ENCODE measurements at regions not wholly inside any gene's neighbourhood (a gene's known extent, or its start where the extent isn't known, plus 50 kb on each side); places are given as distances from the start of the nearest gene placed in this dataset.

DNA sequence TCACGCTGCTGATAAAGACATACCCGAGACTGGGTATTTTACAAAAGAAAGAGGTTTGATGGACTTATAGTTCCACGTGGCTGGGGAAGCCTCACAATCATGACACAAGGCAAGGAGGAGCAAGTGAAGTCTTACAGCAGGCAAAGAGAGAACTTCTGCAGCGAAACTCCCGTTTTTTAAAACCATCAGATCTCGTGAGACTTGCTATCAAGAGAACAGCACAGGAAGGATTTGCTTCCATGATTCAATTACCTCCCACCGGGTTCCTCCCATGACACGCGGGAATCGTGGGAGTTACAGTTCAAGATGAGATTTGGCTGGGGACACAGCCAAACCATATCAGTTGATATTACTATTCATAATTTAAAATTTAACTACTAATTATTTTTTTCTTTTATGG lies 157.3 kb upstream of the ATXN1 start:
- no peak for DNase-seq
- Mint-ChIP-seq H3K36me3 (ENCODE audit: low read depth) (no peaks in the 10 kb centered on the region), H3K27me3 (peaks cover 22% of the 10 kb centered on the region), H3K4me1 (no peaks in the 10 kb centered on the region), H3K9me3 (no peaks in the 10 kb centered on the region), H3K4me3 (no peak overlapping the region), H3K27ac (no peak overlapping the region)
- ChIA-PET CTCF (no interaction called here), POLR2A (no interaction called here)

DNA sequence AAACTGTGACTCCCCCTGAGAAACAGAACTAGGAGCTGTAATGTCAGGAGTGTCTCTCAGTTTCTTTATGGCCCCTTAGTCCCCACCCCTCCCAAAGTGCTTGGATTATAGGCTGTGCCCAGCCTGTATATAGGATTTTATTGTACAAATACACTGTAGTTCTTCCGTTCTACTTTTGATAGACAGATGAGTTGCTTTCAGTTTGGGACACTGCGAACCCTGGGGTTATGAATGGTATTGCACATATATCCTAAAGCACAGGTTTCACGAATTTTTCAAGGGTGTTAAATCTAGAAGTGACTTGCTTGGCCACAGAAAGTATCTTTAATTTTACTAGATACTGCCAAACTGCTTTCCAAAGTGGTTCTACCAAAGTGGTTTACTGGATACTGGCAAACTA lies 152.9 kb upstream of the ATXN1 start:
- DNase-seq, result no peak
- no peaks in the 10 kb centered on the region for H3K9me3 Mint-ChIP-seq
- peaks cover 8% of the 10 kb centered on the region for H3K4me1 Mint-ChIP-seq
- no peaks in the 10 kb centered on the region for H3K36me3 Mint-ChIP-seq (ENCODE audit: low read depth)
- no peak overlapping the region for H3K27ac Mint-ChIP-seq
- peaks cover 23% of the 10 kb centered on the region for H3K27me3 Mint-ChIP-seq
- ChIA-PET POLR2A (no interaction called here), CTCF (no interaction called here)
- H3K4me3 Mint-ChIP-seq, result no peak overlapping the region

DNA sequence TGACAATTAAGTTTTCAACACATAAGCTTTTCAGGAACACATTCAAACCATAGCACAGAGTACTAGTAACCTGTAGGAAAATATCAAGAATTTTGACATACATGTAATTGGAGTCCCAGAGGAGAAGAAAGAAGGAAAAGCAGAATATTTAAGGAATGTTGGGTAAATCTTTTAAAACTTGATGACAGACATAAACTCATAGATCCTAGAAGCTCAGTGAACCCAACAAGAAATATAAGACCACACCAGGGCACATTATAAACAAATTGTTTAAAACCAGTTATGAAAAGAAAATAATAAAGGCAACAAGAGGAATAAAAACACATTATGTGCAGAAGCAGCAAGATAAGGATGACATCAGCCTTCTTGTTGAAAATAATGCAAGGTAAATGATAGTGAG lies 151.5 kb upstream of the ATXN1 start:
- H3K4me1 Mint-ChIP-seq, result peaks cover 8% of the 10 kb centered on the region
- CTCF ChIA-PET, result no interaction called here
- peaks cover 16% of the 10 kb centered on the region for H3K27me3 Mint-ChIP-seq
- no peak overlapping the region for H3K27ac Mint-ChIP-seq
- no peaks in the 10 kb centered on the region for H3K36me3 Mint-ChIP-seq (ENCODE audit: low read depth)
- no peaks in the 10 kb centered on the region for H3K9me3 Mint-ChIP-seq
- no peak overlapping the region for H3K4me3 Mint-ChIP-seq
- DNase-seq, result no peak
- POLR2A ChIA-PET, result no interaction called here

DNA sequence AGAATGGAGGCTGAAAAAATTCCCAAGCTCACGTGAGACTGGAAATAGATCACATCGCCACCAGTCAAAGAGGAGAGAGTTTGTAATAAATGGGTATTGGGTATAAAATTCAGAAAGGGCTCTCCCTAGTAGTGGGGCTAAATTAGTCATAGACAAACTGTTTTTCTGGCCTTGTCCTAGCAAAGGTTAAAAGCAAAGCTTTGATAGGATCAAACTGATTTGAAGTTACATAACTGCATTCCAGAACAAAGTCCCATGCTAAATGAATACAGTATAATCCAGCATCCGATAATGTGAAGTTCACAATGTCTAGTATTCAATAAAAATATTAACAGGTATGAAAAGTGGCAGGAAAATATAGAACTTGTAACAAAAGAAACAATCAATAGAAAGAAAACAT lies 149.8 kb upstream of the ATXN1 start:
- H3K9me3 Mint-ChIP-seq, result no peaks in the 10 kb centered on the region
- H3K36me3 Mint-ChIP-seq (ENCODE audit: low read depth), result no peaks in the 10 kb centered on the region
- H3K27ac Mint-ChIP-seq, result no peak overlapping the region
- peaks cover 20% of the 10 kb centered on the region for H3K27me3 Mint-ChIP-seq
- no peak overlapping the region for H3K4me3 Mint-ChIP-seq
- POLR2A ChIA-PET, result no interaction called here
- CTCF ChIA-PET, result no interaction called here
- DNase-seq, result no peak
- peaks cover 8% of the 10 kb centered on the region for H3K4me1 Mint-ChIP-seq

DNA sequence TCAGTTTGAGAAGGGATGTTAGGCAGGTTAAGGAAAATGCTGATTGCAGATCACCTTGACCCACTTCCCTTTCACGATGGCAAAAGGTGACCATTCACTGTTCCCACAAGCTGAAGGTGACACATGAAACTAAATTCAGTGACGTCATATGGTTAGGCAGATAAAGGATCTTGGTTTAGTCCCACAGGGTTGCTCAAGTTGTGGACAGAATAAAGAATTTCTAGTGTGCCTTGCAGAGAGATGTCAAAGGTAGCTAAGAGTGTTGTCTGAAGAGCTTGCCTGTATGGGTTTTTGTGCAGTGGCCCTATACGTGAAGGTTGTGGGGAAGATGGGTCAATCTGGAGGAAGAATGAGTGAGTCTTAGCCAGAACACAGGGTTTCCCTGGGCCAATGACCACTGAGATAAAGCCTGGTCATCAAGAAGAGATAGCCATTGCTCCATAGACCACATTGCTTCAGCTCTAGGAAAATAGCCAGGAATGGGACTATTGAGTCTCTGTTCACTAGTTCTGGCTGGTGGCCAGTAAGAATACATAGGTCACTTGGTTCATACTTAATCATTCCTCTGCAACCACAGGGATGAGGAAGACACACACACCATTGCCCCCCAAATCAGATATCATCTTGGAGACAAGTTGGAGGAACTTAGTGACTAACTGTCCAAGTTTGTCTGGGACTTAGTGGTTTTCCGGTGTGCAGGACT lies 148.5 kb upstream of the ATXN1 start:
- CTCF ChIA-PET, result interaction anchor here (0.9 kb wide), 1 partner anchor 55 kb away, joined by 3 read pairs; no protein-coding TSS in a partner anchor
- no peak for DNase-seq
- no peaks in the 10 kb centered on the region for H3K36me3 Mint-ChIP-seq (ENCODE audit: low read depth)
- POLR2A ChIA-PET, result no interaction called here
- H3K27ac Mint-ChIP-seq, result no peak overlapping the region
- no peaks in the 10 kb centered on the region for H3K9me3 Mint-ChIP-seq
- peaks cover 8% of the 10 kb centered on the region for H3K4me1 Mint-ChIP-seq
- peaks cover 25% of the 10 kb centered on the region for H3K27me3 Mint-ChIP-seq
- H3K4me3 Mint-ChIP-seq, result no peak overlapping the region

DNA sequence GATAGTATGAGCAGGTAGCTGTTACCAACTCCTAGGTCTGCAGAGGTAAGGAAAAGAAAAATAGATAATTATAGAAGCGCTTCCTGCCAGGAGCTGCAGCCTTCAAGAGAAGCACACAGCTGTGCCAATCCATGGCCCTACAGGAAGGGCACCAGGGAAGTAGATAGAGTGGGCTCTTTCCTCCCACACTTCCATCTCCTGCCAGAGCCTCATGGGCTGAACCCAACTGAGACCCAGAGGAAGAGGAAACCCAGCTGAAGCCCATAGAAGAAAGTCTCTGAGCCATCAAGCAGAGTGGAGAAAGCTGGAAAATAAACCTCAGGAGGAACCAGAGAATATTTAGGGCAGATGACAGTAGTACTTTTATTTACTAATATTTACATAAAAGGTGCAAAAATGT lies 146.7 kb upstream of the ATXN1 start:
- H3K36me3 Mint-ChIP-seq (ENCODE audit: low read depth), result no peaks in the 10 kb centered on the region
- POLR2A ChIA-PET, result no interaction called here
- peaks cover 8% of the 10 kb centered on the region for H3K4me1 Mint-ChIP-seq
- DNase-seq, result no peak
- CTCF ChIA-PET, result no interaction called here
- peaks cover 28% of the 10 kb centered on the region for H3K27me3 Mint-ChIP-seq
- no peak overlapping the region for H3K4me3 Mint-ChIP-seq
- H3K9me3 Mint-ChIP-seq, result no peaks in the 10 kb centered on the region
- H3K27ac Mint-ChIP-seq, result no peak overlapping the region

DNA sequence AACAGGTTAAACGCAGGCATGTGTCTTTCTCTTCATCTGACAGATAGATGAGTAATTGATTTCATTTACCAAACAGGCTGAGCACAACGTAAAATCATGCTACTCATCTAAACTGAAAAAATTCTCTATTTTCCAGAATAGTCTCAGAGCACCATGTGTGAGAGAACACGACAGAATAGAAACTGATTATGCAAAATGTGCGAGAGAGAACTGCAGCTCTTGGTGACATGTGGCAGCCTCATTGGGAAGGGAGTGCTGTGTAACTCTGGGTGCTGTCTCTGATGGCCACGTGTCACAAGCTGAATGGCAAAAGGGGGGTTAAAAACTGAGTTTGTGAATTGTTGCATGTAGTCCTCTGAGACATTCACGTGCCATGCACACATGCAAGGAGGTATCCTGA lies 143.7 kb upstream of the ATXN1 start:
- peaks cover 4% of the 10 kb centered on the region for H3K4me1 Mint-ChIP-seq
- H3K27me3 Mint-ChIP-seq, result peaks cover 27% of the 10 kb centered on the region
- POLR2A ChIA-PET, result no interaction called here
- H3K4me3 Mint-ChIP-seq, result no peak overlapping the region
- no peaks in the 10 kb centered on the region for H3K36me3 Mint-ChIP-seq (ENCODE audit: low read depth)
- CTCF ChIA-PET, result interaction anchor here (0.7 kb wide), 1 partner anchor 17 kb away, joined by 3 read pairs; no protein-coding TSS in a partner anchor
- no peak overlapping the region for H3K27ac Mint-ChIP-seq
- DNase-seq, result no peak
- no peaks in the 10 kb centered on the region for H3K9me3 Mint-ChIP-seq

DNA sequence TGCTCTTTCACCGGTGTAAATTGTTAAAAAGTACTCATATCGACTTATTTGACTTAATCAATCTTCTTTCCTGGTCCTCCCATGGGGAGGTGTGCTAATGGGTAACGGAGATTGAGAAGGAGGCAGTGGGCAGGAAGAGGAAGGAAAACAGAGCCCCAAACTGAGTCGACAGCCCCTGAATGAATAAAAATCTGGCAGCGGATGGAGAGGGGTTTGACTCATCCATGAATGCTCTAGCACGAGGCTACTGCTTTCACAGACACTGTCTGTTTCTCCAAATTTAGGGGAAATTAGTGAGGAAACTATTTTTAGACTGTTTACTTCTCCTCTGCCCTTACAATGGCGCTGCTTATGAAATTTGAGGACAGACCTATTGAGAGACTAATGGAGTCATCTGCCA lies 142.2 kb upstream of the ATXN1 start:
- ChIA-PET CTCF (no interaction called here), POLR2A (no interaction called here)
- H3K36me3 Mint-ChIP-seq (ENCODE audit: low read depth), result no peaks in the 10 kb centered on the region
- no peaks in the 10 kb centered on the region for H3K4me1 Mint-ChIP-seq
- no peak overlapping the region for H3K27ac Mint-ChIP-seq
- H3K27me3 Mint-ChIP-seq, result peaks cover 27% of the 10 kb centered on the region
- no peaks in the 10 kb centered on the region for H3K9me3 Mint-ChIP-seq
- DNase-seq, result no peak
- H3K4me3 Mint-ChIP-seq, result no peak overlapping the region

DNA sequence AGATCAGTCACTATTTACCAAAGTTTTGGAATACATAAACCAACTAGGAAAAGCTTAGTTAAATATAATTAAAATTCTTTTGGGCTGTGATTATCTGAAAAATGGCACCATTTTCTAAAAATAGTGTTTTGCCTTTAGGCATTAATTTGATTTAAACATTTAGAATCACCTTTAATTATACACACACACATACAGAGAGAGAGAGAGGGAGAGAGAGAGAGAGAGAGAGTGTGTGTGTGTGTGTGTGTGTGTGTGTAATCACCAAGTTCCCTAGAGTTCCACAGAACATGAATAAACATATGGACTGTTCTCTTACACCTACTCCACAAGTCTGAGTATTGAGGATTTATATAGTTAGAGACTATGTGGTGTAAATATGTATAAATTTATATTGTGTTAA lies 141.2 kb upstream of the ATXN1 start:
- ChIA-PET CTCF (no interaction called here), POLR2A (no interaction called here)
- Mint-ChIP-seq H3K4me1 (no peaks in the 10 kb centered on the region), H3K27ac (no peak overlapping the region), H3K4me3 (no peak overlapping the region), H3K36me3 (ENCODE audit: low read depth) (no peaks in the 10 kb centered on the region), H3K9me3 (no peaks in the 10 kb centered on the region), H3K27me3 (peaks cover 27% of the 10 kb centered on the region)
- no peak for DNase-seq

DNA sequence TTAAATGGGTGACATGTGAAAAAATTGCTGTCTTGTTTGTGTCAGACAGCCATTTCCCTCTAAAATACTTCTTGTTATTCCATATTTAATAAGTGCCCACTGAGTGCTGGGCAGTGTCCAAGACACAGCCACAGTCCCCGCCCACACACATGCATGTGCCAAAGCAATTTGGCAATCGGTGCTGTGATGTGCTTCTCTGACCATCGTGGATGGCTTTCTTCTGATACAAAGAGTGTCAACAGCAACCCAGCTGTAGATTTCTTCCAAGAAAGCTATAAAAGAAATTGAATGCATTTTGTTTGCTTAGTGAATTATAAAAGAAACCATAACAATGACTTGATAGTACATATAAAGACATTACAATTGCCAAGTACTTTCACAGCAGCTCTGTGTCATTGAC lies 140.5 kb upstream of the ATXN1 start:
- Mint-ChIP-seq H3K9me3 (no peaks in the 10 kb centered on the region), H3K36me3 (ENCODE audit: low read depth) (no peaks in the 10 kb centered on the region), H3K27me3 (peaks cover 27% of the 10 kb centered on the region), H3K4me1 (no peaks in the 10 kb centered on the region), H3K4me3 (no peak overlapping the region), H3K27ac (no peak overlapping the region)
- DNase-seq, result no peak
- POLR2A ChIA-PET, result no interaction called here
- CTCF ChIA-PET, result no interaction called here

DNA sequence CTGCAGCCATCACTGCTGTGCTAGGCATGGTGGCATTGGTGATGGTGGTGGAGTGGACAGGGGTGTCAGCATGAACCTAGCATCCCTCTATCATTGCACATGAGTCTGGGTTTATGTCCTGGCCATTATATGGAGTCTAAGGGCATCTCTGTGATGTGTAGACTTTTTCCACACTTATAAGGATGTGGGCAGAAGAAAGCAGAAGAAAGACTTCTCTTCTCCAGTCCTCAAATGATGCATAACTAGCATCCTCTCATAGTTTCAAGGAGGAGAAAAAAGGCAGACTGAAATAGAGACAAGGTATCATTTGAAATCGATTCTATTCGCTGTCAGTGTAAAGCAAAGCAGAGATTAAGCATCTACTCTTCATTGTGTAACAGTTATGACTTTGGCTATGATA lies 140.0 kb upstream of the ATXN1 start:
- Mint-ChIP-seq H3K27ac (no peak overlapping the region), H3K9me3 (no peaks in the 10 kb centered on the region), H3K36me3 (ENCODE audit: low read depth) (no peaks in the 10 kb centered on the region), H3K4me1 (no peaks in the 10 kb centered on the region), H3K4me3 (no peak overlapping the region), H3K27me3 (peaks cover 26% of the 10 kb centered on the region)
- POLR2A ChIA-PET, result no interaction called here
- CTCF ChIA-PET, result no interaction called here
- no peak for DNase-seq

DNA sequence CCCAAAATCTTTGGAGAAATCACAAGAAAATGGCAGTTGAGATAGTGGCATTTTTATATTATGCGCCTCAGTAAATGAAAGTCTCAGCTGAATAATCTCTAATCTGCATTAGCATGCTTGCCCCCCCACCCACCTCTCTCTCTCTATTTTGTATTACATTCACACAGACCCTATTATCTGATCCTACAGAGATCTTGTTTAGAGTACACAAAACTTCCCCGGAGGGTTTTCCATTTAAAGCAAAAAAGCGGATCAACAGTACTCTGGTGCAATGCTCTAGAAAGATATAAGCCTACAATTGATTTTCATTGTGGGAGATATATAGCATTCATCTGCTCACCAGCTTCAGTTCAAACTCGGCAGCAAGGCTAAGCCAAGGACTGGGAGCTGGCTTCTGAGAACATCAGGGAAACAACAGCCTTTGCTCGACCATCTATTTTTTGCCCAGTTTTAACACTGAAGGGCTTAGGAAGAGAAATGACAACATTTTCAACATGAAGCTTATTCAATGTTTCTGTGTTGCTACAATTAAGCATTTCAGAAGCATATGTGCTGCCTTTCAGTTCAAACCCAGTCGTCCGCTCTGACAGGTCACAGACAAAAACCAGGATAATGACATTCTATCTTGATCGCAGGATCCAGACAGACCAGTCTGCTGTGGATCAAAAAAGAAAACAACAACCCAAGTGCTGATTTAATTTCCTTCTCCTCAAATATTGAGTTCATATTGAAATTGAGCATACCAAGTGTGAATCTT lies 137.6 kb upstream of the ATXN1 start:
- Mint-ChIP-seq H3K9me3 (no peaks in the 10 kb centered on the region), H3K27me3 (peaks cover 15% of the 10 kb centered on the region), H3K27ac (no peak overlapping the region), H3K4me1 (no peaks in the 10 kb centered on the region), H3K36me3 (ENCODE audit: low read depth) (no peaks in the 10 kb centered on the region), H3K4me3 (no peak overlapping the region)
- POLR2A ChIA-PET, result no interaction called here
- CTCF ChIA-PET, result no interaction called here
- no peak for DNase-seq

DNA sequence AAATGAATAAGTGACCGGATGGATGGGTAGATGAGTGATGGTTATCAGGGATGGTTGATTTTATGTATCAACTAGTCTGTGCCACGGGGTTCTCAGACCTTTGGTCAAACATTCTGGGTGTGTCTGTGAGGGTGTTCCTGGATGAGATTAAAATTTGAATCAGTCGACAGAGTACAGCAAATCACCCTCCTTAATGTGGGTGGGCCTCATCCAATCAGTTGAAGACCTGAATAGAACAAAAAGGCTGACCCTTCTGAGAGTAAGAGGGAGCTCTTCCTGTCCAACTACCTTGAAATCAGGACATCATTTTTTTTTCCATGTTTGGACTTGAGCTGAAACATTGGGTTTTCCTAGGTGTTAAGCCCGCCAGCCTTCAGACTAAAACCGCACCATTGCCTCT lies 136.4 kb upstream of the ATXN1 start:
- H3K4me1 Mint-ChIP-seq, result no peaks in the 10 kb centered on the region
- H3K27me3 Mint-ChIP-seq, result peaks cover 19% of the 10 kb centered on the region
- POLR2A ChIA-PET, result no interaction called here
- H3K36me3 Mint-ChIP-seq (ENCODE audit: low read depth), result no peaks in the 10 kb centered on the region
- H3K9me3 Mint-ChIP-seq, result no peaks in the 10 kb centered on the region
- CTCF ChIA-PET, result no interaction called here
- no peak overlapping the region for H3K27ac Mint-ChIP-seq
- no peak overlapping the region for H3K4me3 Mint-ChIP-seq
- DNase-seq, result no peak

DNA sequence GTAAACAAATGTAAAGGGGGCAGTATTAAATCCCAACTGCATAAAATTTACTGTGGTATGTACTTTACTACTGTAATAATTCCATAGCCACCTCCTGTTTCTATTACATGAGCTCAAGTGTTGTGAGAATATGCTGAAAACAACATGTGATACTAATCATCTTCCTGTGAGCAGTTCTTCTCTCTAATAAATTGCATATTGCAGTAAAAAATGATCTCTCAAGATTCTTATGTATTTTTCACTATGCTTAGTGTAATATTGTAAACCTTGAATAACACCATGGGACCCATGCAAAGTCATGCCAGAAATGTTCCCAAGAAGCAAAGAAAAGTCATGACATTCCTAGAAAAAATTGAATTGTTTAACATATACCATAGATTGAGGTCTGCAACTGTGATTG lies 133.0 kb upstream of the ATXN1 start:
- Mint-ChIP-seq H3K4me1 (no peaks in the 10 kb centered on the region), H3K4me3 (no peak overlapping the region), H3K27me3 (peaks cover 15% of the 10 kb centered on the region), H3K9me3 (no peaks in the 10 kb centered on the region), H3K27ac (no peak overlapping the region), H3K36me3 (ENCODE audit: low read depth) (no peaks in the 10 kb centered on the region)
- ChIA-PET POLR2A (no interaction called here), CTCF (no interaction called here)
- no peak for DNase-seq
